HFF-Myc (cell line): ENCODE measurements at regions not wholly inside any gene's neighbourhood (a gene's known extent, or its start where the extent isn't known, plus 50 kb on each side); places are given as distances from the start of the nearest gene placed in this dataset.

Experiments
- DNase-seq: peaks from one replicate; pipeline ENCODE4 v3.0.0-alpha.2; 2011; ENCODE audit warnings: low read depth; ENCODE audit errors: extremely low read depth
- H3K4me3 ChIP-seq: replicated peaks from 2 replicates; pipeline ENCODE4 v1.5.1; 2011; ENCODE audit warnings: low read depth, mild to moderate bottlenecking, control low read depth, low read length
- TF ChIP-seq, protein P1 (sequence below): IDR thresholded peaks from 2 replicates; pipeline ENCODE4 v1.5.1; 2012; ENCODE audit warnings: mild to moderate bottlenecking, low read depth, low read length, control low read depth; ENCODE audit errors: missing control alignments

DNA sequence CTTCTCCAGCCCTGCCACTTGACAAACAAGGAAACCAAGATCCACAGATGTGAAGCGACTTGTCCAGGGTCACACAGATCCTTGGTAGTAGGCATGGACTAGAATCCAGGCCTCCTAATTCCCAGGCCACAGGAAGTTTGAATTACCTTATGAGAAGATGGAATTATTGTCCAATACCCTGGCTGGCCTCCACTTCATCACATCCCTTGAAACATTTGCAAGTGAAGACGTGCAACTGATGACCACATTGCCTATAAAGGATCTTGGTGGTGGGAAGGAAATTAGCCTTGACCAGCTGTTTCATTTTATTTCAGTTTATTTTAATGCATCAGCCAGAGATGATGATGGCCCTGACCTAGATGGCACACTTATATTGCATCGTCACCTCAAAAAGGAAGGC is 165.8 kb upstream of the CAMK1G start:
- TF ChIP-seq, protein P1, sequence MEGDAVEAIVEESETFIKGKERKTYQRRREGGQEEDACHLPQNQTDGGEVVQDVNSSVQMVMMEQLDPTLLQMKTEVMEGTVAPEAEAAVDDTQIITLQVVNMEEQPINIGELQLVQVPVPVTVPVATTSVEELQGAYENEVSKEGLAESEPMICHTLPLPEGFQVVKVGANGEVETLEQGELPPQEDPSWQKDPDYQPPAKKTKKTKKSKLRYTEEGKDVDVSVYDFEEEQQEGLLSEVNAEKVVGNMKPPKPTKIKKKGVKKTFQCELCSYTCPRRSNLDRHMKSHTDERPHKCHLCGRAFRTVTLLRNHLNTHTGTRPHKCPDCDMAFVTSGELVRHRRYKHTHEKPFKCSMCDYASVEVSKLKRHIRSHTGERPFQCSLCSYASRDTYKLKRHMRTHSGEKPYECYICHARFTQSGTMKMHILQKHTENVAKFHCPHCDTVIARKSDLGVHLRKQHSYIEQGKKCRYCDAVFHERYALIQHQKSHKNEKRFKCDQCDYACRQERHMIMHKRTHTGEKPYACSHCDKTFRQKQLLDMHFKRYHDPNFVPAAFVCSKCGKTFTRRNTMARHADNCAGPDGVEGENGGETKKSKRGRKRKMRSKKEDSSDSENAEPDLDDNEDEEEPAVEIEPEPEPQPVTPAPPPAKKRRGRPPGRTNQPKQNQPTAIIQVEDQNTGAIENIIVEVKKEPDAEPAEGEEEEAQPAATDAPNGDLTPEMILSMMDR: no peak
- no peak overlapping the region for H3K4me3 ChIP-seq
- DNase-seq: no peak

DNA sequence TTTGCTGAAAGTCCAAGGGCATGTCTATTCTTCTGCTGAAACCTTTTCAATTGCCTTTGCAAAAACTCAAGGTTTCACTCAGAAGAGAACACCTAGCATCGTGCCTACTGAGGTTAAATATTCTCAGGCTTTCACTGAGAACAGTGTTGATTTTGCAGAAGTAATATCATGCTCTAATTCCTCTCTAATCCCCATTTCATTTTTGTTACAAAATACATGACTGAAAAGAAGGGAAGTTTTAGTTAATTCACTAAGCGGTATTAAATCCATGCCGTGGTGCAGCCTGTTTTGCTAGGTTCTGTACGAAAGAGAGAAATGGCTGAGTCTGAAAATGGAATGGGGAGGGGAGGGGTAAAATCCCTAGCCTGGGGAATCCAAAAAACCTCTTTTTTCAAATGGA is 163.2 kb upstream of the CAMK1G start:
- H3K4me3 ChIP-seq: no peak overlapping the region
- TF ChIP-seq, protein P1: no peak
- DNase-seq: no peak

DNA sequence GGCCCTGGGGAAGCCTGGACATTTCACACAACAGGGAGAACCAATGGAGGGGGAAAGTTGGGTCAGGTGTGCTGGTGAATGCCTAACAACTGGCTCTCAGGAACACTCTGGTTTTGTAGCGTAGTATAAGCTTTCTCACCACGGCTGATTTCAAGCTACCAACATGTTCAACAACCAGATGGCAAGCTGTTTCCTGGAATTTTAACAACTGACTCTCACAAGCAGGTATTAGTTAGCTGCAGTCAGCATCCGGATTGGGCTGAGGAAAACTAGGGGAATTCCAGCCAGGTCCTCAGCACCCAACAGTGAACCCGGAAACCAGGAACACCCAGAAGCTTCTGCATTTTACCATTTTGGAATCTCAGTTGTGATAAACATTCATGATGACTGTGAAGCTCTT is 162.3 kb upstream of the CAMK1G start:
- TF ChIP-seq, protein P1: no peak
- H3K4me3 ChIP-seq: no peak overlapping the region
- no peak for DNase-seq

DNA sequence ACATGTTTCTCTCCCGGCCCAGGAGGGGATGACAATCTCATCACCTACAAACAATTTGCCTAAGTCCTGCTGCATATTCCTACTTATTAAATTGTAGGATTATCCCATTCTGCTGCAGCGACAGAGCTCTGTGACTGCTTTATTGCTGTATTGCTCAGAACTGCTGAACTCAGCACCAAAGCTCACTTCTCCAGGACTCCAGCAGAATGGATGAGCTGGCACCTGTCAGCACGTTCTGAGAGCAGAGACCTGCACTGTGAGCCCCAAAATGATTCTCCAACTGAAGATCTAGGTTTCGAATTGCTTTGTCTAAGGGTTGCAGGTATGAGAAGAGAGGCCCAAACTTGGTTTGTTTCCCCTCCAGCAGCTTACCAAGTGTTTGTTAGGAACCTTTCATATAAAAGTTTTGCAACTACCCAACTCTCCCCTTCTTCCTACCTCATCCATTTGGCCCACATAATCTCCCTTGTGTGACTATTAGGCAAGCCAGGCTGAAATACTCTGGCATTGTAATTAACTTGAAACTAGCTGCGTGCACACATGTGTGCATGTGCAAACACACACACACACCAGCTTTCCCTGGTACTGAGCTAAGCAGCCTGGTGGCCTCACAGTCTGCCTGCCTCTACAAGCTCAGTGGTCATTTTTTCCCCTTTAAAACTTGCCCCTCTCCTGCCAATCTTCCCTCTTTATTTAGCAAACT is 161.4 kb upstream of the CAMK1G start:
- no peak overlapping the region for H3K4me3 ChIP-seq
- no peak for DNase-seq
- TF ChIP-seq, protein P1: no peak

DNA sequence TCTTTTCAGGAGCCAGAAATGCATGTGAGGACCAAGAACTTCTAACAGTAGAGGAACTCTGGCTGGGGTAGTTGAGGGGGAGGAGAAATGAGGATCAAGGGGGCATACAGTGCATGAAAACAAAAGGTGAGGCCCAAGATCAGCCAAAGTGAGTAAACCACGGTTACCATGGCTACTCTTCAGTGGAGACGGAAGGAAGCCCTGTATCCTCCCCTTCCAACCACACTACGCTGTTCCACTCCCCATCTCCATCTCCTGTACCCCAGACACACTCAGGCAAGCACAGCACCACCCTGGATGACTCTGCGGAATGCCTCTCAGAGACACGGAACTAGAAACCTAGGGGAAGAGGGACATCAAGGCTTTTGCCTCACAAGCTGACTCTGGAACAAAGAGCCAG is 157.6 kb upstream of the CAMK1G start:
- no peak for DNase-seq
- H3K4me3 ChIP-seq: no peak overlapping the region
- TF ChIP-seq, protein P1: no peak

DNA sequence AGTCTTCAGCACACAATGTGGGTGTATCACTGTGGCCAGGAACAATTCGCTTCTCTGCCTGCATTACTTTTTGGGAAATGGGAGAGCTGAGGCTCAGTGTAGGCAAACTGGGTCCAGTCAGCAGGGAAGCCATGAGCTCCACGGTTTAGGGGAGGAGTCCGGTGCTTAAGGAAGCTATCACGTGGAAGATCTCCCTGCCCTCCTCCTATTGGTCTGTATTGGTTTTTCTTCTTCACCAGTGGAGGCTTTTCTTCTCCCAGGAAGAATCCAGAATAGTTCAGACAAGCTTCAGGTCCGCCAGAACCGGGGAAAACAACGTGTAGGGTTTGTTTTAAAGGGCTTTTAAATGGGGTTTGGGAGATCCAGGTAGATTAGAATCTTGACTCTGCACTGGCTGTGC is 156.2 kb upstream of the CAMK1G start:
- TF ChIP-seq, protein P1: no peak
- no peak overlapping the region for H3K4me3 ChIP-seq
- DNase-seq: no peak

DNA sequence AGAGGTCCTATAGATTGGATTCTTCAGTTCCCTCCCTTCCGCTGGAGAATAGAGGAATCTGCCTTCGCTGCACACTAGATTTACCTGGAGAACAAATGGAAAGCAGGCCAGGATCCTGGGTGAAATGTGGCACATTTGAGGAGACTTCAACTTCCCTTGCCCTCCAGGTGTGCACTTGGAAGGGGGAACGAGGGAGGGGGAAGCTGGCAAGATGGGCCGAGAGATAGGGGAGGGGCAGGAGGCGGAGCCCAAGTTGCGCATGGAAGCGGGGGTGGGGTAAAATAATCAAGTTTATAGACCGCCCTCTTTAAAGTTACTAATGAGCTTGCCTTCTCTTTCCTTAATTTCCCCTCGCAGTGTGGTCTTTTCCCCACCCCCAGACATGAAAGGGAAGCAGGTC is 155.7 kb upstream of the CAMK1G start:
- DNase-seq: no peak
- TF ChIP-seq, protein P1: no peak
- no peak overlapping the region for H3K4me3 ChIP-seq
